HG03095 (cell line): ENCODE measurements at regions not wholly inside any gene's neighbourhood (a gene's known extent, or its start where the extent isn't known, plus 50 kb on each side); places are given as distances from the start of the nearest gene placed in this dataset.

ENCODE experiments used
- ATAC-seq: cut with Tn5 transposase; IDR thresholded peaks from one replicate; pipeline ENCODE4 v1.9.1; 2021; ENCODE audit warnings: moderate library complexity; ENCODE audit not compliant: unreplicated experiment

DNA sequence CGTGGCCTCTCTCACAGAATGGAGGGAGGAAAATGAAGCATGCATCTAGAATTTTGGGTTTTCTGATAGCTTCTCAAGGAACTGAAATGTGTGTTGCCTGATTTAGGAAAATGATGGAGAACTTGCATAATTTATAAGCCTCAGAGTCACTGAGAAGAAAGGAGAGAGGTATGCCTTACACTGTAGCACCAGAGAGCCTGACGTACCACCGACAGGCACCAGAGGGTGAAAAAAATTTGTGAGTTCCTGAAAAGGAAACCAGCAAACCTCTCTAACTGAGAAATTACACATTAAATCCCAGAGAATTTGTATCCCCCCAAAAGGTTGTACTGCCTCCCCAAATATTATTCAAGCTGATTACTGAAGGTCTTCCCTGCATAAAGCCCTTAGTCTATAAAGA is 915.3 kb upstream of the SLITRK6 start:
- no peak for ATAC-seq

DNA sequence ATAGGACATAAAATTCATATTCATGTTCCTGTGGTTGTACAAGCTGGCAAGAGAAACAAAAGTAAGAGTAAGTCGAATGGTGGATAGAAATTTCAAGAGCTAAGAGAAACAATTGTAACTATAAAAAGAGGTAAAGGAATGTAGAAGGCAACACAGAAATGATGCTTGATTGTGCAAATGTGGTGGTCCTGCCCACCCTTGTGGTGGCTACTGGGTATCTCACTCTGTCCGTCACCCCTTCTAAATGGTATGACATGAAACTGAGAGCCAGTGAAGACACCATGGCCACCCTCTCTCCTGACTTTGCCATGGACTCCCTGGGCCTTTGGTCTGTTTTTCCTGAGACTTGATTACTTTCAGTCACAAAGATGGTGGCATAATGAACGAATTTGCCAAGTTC is 925.9 kb upstream of the SLITRK6 start:
- ATAC-seq: no peak

DNA sequence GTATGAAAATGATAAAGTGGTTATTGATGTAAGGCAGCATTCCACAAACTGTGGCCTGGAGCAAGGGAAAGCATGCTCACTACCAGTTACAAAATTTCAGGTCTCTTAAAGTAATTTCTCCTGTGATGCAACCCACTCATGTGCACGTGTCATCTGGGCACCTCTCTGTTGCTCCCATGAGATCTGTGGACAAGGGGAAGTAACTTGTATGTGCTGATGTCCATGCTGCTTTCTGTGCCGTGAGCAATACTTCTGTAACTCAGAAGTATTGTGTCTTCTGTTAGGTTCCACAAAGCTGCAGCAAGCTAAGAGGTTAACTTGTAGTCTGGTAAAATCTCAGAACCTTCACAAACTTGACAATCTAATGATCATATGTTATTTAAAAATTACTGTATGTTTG is 930.0 kb upstream of the SLITRK6 start:
- ATAC-seq: no peak

DNA sequence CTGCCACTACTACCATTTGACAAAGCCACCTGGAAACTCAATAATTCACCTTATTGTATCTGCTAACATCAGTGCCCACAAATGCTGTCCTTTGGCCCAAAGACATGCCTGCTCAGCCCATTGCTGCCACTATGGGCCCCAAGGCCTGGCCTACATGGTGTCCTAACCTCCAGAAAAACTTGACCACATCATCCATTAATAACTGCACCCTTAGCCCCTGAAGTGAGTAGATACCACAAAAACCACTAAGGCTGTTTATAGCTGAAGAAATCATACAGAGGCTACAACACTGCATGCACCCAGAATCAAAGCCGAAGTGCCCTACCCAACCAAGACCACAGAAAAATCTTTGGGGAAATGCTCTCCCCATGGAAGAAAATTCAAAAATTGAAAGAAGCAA is 932.8 kb upstream of the SLITRK6 start:
- ATAC-seq: no peak

DNA sequence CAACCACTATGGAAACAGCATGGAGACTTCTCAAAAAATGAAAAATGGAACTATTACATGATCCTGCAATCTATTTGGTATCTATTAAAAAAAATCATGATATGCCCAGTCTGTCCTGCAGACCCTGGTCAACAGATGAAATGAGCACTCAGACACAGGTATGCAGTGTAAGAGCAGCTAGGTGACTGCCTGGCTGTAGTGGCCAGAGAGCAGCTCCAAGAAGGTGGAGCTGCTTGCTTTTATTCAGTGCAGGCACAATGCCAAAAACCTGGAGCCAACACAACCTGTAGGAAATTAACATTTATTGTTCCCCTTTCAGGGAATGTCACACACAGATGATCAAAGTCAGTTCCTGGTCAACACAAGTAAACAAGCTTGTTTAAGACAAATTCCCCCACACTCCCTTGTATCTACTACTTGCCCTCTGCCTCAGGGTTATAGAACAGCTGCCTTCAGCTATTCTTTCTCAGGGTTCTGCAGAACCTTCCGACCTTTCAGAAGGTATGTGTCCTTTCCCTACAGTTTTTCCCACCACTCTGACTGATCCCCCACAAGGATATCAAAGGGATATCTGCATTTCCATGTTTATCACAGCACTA is 933.7 kb upstream of the SLITRK5 start:
- no peak for ATAC-seq

DNA sequence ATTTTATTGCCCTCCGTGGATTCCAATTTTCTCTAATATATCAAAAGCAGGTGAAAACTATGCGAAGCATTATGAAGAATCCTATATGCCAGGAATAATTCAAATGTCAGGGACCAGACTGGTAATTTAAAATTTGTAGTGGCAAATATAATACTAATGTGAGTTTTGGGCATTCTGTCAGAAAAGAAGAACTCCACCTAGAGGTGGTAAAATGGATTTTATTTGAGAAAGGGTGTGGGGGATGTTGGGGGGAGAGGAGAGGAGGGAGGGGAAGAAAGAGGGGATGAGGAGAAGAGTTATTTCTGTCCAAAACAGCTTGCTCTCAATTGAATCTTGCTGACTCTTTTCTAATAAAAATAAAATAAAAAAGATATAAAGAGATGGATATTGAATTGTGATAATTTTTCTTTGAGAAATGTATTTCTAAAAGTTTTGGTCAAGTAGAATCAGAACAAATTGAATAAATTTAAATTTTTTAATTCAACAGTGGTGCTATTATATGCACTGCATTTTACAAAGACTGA is 929.3 kb upstream of the SLITRK5 start:
- ATAC-seq: no peak

DNA sequence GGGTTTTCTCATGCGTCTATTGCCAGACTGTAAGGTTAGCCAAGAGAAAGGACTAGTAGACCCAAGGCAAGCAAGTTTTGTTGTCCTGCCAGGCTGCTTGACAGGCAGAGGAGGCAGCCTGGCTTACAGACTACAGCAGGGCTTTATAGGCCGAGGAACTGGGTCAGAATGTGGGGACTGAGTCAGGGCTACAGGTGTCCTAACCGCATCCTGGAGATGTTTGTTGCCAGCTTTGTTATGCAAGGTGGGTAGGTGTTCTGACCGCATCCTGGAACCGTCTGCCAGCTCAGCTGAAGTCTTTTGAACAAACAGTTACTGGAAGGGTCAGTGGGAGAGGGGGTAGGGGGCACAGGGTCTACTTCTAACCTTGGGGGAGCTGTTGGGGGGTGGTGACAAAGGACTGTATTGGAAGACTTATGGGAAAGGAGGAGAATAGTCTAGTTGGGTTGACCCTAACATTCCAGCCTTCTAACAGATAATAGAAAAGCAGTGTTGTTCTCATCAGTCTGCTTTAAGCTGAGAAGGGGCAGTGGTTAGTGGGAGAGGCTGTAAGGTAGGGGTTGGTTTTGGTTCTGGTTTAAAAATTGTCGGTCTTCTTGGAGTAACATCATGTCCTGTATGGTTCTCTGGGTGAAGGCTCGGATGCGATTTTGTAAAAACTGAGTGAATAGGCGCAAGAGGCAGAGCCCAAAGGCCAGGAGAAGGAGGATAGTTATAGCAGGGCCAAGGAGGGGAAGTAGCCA is 913.8 kb upstream of the SLITRK5 start:
- ATAC-seq: no peak

DNA sequence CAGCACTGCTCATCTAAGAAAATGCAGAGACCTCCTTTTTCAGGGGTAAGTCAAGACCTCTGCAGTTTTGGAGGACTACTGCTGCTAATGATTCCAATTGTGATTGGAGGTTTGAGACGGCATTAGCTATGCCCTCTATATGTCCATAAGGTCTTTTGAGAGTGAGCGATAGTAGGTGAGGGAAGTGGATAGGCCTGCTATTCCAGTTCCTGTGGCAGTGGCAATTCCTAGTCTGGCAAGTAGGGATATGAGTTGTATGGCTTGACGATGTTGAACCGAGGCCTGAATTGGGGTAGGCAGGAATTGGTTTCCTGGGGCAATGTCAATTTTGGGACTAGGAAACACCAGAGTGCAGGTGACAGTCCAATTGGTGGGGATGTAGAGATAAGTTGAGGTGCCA is 913.1 kb upstream of the SLITRK5 start:
- ATAC-seq: no peak

DNA sequence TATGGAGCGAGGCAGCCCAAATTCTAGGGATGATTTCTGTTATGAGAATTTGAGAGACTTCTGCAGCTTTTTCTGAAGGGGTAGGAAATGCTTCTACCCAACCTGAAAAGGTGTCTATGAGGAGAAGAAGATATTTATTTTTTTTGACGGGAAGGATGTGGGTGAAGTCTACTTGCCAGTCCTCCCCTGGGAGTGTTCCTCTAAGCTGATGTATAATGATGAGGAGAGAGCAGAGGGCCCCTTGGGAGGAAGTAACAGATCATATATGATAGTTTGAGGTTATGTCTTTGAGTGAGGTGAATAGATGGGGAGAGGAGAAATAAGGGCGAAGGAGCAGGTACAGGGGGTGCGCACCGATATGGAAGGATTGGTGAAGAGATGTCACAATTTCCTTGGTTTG is 910.6 kb upstream of the SLITRK5 start:
- ATAC-seq: no peak

DNA sequence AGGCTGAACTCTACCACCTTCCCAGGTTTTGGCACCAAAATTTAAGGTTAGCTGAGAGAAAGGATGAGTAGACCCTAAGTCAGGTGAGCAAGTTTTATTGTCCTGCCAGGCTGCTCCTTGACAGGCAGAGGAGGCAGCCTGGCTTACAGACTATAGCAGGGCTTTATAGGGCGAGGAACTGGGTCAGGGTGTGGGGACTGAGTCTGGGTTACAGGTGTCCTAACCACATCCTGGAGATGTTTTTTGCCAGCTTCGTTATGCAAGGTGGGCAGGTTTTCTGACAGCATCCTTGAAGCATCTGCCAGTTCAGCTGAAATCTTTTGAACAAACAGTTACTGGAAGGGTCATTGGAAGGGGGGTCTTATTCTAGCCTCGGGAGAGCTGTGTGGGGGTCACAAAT is 905.7 kb upstream of the SLITRK5 start:
- no peak for ATAC-seq

DNA sequence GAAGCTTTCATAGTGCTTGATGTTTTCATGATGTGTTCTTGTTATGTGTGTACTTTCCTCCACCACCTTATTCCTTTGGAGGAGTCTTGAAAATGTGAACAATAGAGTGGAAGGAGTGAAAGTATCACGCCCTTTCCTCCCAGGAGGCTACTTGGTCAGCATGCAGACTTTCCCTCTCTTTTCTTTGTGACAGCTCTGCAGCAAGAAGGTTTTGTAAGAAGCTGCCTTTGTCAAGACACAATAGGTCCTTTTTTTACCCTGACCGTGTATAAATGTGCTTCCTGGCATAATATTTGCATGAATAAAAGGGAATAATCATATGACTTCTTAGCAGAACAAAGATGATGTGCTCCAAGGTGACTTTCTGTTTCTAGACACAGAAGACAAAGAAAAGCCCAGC is 882.6 kb upstream of the SLITRK5 start:
- ATAC-seq: no peak

DNA sequence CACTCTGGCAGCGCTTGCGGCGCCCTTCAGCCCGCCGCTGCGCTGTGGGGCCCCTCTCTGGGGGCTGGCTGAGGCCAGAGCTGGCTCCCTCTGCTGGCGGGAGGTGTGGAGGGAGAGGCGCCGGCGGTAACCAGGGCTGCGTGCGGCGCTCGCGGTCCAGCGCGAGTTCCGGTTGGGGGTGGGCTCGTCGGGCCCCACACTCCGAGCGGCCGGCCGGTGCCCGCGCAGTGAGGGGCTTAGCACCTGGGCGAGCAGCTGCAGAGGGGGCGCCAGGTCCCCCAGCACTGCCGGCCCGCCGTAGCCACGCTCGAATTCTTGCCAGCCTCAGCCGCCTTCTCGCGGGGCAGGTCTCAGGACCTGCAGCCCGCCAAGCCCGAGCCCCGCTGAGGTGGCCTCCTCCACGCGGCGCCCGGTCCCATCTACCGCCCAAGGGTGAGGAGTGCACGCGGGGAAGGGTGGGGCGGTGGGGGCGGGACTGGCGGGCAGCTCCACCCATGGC is 879.0 kb upstream of the SLITRK5 start:
- no peak for ATAC-seq

DNA sequence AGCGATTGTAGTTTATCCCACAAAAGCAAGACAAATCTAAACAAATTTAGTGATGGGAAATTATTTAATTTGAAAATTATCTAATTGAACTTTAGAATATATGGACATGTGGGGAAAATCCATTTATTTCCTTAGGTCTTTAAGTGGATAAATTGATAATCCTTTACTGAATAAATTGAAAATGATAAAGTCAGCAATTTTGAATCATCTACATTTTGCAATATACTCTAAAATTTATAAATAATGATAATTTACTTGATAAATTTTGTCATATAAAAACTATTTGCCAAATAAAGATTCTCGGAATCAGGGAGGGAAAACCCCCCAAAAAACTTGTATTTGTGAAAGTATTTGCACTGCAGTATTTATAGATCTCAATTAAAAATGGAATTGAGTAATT is 875.3 kb upstream of the SLITRK5 start:
- no peak for ATAC-seq

DNA sequence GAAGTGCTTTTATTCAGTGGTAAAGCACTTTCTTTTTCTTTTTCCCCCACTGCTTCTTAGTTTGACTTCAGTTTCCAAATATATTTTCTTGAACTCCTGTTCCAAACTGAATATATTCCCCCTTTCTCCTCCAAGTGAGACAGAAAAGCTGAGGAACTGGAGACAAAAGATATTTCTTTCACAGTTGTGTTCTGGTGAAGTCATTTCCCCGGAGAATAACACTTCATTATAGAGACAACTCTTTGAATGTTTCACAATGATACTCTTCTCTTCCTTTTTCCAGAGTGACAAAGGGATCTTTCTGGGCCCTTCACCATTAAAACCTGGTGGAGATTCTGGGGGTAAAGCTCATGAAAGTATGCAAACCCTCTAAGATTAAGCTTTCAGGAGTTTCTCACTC is 860.8 kb upstream of the SLITRK5 start:
- no peak for ATAC-seq

DNA sequence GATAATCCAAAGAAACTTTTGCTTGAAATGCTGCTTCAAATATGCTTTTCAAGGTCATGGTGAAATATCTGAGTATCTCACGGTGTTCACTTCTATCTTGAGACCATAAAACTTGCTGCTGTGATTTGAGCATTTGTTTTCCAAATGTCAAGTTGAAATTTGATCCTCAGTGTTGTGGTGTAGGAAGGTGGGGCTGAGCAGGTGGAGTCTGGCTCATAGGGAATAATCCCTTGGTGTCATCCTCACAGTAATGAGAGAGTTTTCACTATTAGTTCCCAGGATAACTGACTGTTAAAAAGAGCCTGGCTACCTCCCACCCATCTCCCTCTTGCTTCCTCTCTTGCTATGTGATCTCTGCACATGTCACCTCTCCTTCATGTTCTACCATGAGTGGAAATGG is 858.0 kb upstream of the SLITRK5 start:
- ATAC-seq: no peak

DNA sequence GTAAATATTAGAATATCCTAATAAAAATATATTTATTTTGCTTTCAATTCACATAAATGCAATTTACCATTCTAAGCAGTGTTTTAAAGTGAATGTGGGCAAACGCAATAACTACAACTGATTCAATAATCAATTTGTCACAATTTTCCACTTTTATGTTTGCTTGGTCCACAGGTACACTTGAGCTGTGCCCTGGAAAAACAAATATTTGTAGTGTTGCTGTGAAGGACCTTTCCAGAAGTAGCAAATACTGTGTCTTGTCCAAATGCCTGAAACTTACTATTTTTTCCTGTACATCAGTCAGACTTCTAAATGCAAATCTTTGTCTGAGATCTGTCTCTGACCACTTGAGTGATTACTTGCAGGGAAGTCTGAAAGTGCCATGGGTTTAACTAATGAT is 845.8 kb upstream of the SLITRK5 start:
- ATAC-seq: no peak

DNA sequence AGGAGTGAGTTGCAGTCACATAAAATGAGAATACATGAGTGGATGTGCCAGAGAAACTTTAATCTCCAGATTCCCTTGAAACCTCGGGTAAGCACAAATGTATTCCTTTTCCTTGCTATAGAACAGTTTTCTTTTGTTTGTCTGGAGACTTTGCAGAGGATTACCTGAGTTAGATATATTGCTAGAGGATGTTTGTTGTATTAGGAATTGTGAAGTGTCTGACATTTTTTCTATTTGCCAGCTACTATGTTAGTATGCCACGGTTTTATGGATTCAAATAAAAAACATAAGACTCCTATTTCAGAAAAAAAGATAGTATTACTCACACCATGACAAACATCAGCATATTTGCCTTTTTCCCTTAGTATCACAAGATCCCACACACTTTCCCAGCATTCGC is 844.9 kb upstream of the SLITRK5 start:
- ATAC-seq: no peak

DNA sequence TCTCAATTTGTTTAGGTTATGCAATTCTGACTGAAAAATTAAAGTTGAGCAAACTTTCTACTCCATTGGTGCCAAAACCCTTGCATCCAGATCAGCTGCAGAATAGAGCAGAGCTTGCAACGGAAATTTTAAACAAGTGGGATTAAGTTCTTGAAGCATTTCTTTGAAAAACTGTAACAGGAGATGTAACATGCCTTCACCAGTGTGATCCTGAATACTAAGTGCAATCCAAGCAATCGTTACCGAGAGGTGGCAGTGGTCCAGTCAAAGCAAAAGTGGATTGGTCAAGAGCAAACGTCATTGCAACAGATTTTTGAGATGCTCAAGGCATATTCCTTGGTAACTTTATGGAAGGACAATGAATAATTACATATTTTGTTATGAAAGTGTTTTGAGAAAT is 841.1 kb upstream of the SLITRK5 start:
- no peak for ATAC-seq

DNA sequence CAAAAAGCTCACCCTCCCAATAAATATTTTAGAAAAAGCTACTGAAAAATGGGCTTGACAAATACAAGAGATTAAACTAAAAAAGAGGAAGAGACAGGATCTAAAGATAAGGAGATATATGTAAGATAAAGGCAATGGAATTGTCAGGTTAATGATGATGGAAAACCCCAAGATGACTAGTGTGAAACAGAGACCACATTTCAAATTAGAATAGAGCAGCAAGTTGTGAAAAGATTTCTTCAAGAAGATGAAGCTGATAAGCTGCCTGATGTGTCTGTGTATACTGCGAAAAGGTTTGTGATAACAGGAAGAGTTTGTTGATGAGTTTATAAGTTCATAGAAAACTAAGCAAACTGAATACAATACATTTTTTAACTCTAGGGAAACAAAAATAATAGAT is 840.1 kb upstream of the SLITRK5 start:
- ATAC-seq: no peak

DNA sequence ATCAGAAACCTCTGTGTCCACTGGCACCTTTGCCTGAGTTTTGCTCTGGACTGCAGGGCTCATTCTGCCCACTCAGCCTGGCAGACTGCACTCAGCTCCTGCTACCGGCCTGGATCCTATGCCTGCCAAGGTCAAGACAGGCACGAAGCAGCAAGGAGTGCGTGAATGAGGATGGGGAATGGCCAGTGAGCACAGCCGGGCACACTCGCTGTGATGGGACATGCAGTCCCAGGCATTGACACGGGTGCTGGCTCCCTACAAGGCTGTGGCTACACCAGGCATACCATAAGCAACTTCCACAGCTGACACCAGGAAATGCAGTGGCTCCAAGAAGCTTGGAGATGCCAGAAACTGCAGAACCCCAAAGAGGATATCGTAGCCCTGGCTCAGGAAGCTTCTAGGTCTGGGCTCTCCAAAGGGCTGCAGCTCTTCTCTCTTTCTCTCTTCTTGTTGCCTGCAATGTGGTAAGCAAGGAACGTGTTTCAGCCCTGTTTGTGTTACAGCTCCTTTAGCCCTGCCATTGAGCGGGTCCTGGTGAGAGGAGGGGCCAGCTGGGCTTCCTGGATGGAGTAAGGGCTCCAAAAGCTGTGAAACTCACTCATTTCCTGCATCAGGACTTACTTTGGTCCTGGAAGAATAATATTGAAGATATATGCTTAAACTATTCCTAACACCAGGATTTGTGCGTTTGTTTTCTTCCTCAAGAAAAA is 832.6 kb upstream of the SLITRK5 start:
- no peak for ATAC-seq

DNA sequence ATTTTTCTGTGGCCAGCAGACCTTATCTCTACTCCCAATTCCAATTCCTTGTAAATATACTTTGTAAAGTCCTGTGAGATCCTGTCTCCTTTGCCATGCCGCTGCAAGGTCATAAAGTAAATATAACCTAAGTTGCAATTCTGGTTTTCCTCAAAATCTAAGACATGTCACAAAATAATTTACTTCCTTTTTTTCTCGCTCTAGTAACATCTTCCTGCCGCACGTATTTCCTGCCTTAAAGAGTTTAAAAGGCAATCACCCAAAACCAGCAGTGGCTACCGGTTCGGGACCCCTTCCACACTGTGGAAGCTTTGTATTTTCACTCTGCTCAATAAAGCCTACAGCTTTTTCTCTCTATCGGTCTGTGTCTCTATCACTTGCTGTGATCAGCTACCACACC is 832.0 kb upstream of the SLITRK5 start:
- no peak for ATAC-seq
